IMR-90 (cell line): ENCODE measurements at regions not wholly inside any gene's neighbourhood (a gene's known extent, or its start where the extent isn't known, plus 50 kb on each side); places are given as distances from the start of the nearest gene placed in this dataset.
"Not testable (repeated sequence)": the region's sequence is repeated elsewhere in the genome, so short reads cannot be mapped to it uniquely, and the experiment has no call there.

Experiments
- ATAC-seq: fragments of 200-7000 bp; cut with Tn5 transposase; 2 replicates; pipeline ENCODE4 v1.9.1; 2020; ENCODE audit warnings: low read depth, mild to moderate bottlenecking, moderate library complexity
- BruUV-seq: library from RNA; stranded (reverse); fragments of 400-500 nt; replicated peaks from 2 replicates; lab custom pipeline; 2021; lab: Mats Ljungman, UMichigan
- CTCF ChIA-PET: fragments of 300-600 bp; formaldehyde crosslinking; extraction: SDS; loops from one replicate; lab custom pipeline; 2021; ENCODE audit warnings: antibody characterized with exemption; lab: Yijun Ruan, JAX
- POLR2A ChIA-PET: fragments of 300-600 bp; sonication (Branson Sonifier 250); formaldehyde crosslinking; loops from one replicate; lab custom pipeline; 2022; ENCODE audit warnings: antibody characterized with exemption; ENCODE audit not compliant: unreplicated experiment; lab: Charles Lee
- DNase-seq: peaks from one replicate; pipeline ENCODE4 v3.0.0; 2013
- H2AFZ ChIP-seq: replicated peaks from 2 replicates; pipeline ENCODE3; 2013; ENCODE audit warnings: low read length, mild to moderate bottlenecking; ENCODE audit not compliant: poor library complexity
- H2AK5ac ChIP-seq: 2 replicates; pipeline ENCODE4 v1.6.1; 2013; ENCODE audit warnings: low read depth, low read length, inconsistent platforms
- H2AK9ac ChIP-seq: replicated peaks from 2 replicates; pipeline ENCODE3; 2013; ENCODE audit warnings: mild to moderate bottlenecking, low read depth, low read length, moderate library complexity; ENCODE audit not compliant: poor library complexity
- H2BK120ac ChIP-seq: 2 replicates; pipeline ENCODE4 v1.6.1; 2013; ENCODE audit warnings: low read depth, low read length, inconsistent platforms
- H2BK15ac ChIP-seq: 3 replicates; pipeline ENCODE4 v1.6.1; 2013; ENCODE audit warnings: low read depth, low read length, inconsistent platforms
- H2BK20ac ChIP-seq: 2 replicates; pipeline ENCODE4 v1.6.1; 2013; ENCODE audit warnings: low read depth, mild to moderate bottlenecking, inconsistent platforms, low read length, moderate library complexity
- H2BK5ac ChIP-seq: 2 replicates; pipeline ENCODE4 v1.6.1; 2013; ENCODE audit warnings: mild to moderate bottlenecking, low read depth, low read length, inconsistent platforms; ENCODE audit not compliant: poor library complexity, severe bottlenecking
- H3K14ac ChIP-seq: replicated peaks from 2 replicates; pipeline ENCODE4 v1.6.1; 2013; ENCODE audit warnings: low read depth, low read length, inconsistent platforms
- H3K18ac ChIP-seq: 2 replicates; pipeline ENCODE4 v1.6.1; 2013; ENCODE audit warnings: low read depth, low read length, control low read depth
- H3K23ac ChIP-seq: 2 replicates; pipeline ENCODE4 v1.6.1; 2013; ENCODE audit warnings: low read depth, low read length, inconsistent platforms
- H3K27ac ChIP-seq: 2 replicates; pipeline ENCODE4 v1.5.1; 2013; ENCODE audit warnings: mild to moderate bottlenecking, control low read depth, low read length; ENCODE audit not compliant: insufficient read depth
- H3K27me3 ChIP-seq: 2 replicates; pipeline ENCODE4 v1.6.1; 2013; ENCODE audit warnings: low read length; ENCODE audit not compliant: control insufficient read depth, insufficient read depth
- H3K36me3 ChIP-seq: 2 replicates; pipeline ENCODE4 v1.6.1; 2013; ENCODE audit warnings: low read length, mixed read lengths; ENCODE audit not compliant: control insufficient read depth, insufficient read depth
- H3K4ac ChIP-seq: 2 replicates; pipeline ENCODE4 v1.6.1; 2013; ENCODE audit warnings: low read depth, low read length, inconsistent platforms
- H3K4me1 ChIP-seq: 2 replicates; pipeline ENCODE4 v1.6.1; 2013; ENCODE audit warnings: low read length, mixed read lengths; ENCODE audit not compliant: control insufficient read depth, insufficient read depth
- H3K4me2 ChIP-seq: 2 replicates; pipeline ENCODE4 v1.6.1; 2013; ENCODE audit warnings: low read depth, mild to moderate bottlenecking, control low read depth, low read length, moderate library complexity
- H3K4me3 ChIP-seq: 2 replicates; pipeline ENCODE4 v1.5.1; 2013; ENCODE audit warnings: low read depth, mild to moderate bottlenecking, control low read depth, low read length, moderate library complexity; ENCODE audit not compliant: insufficient read depth
- H3K56ac ChIP-seq: 2 replicates; pipeline ENCODE4 v1.6.1; 2013; ENCODE audit warnings: low read length, inconsistent platforms; ENCODE audit not compliant: insufficient read depth; ENCODE audit errors: extremely low read depth
- H3K79me1 ChIP-seq, 2 experiments: 2 replicates each; pipeline ENCODE4 v1.6.1; 2013; ENCODE audit warnings: low read length in 2 of 2, inconsistent platforms in 1 of 2, low read depth in 1 of 2
- H3K9ac ChIP-seq: 2 replicates; pipeline ENCODE4 v1.6.1; 2013; ENCODE audit warnings: low read depth, low read length, control low read depth
- H3K9me1 ChIP-seq: 2 replicates; pipeline ENCODE4 v1.6.1; 2013; ENCODE audit warnings: low read length, inconsistent platforms; ENCODE audit not compliant: insufficient read depth
- H3K9me3 ChIP-seq: 2 replicates; pipeline ENCODE4 v1.6.1; 2013; ENCODE audit warnings: low read length; ENCODE audit not compliant: control insufficient read depth, insufficient read depth
- H4K20me1 ChIP-seq: 2 replicates; pipeline ENCODE4 v1.6.1; 2013; ENCODE audit warnings: low read length, inconsistent platforms; ENCODE audit not compliant: insufficient read depth
- H4K5ac ChIP-seq: 2 replicates; pipeline ENCODE4 v1.6.1; 2013; ENCODE audit warnings: mild to moderate bottlenecking, low read depth, low read length, control low read depth
- H4K8ac ChIP-seq, 2 experiments: 2 replicates each; pipeline ENCODE4 v1.6.1; 2013; ENCODE audit warnings: low read depth in 2 of 2, low read length in 2 of 2, control low read depth in 1 of 2, inconsistent platforms in 1 of 2
- H4K91ac ChIP-seq: 2 replicates; pipeline ENCODE4 v1.6.1; 2013; ENCODE audit warnings: low read depth, low read length, inconsistent platforms; ENCODE audit not compliant: insufficient read depth
- BHLHE40 ChIP-seq: fragments of 150-350 bp; IDR thresholded peaks from 2 replicates; pipeline ENCODE4 v1.6.1; 2016; ENCODE audit warnings: mild to moderate bottlenecking, low read depth, low read length
- RAD21 ChIP-seq: IDR thresholded peaks from 2 replicates; pipeline ENCODE4 v1.6.1; 2012; ENCODE audit warnings: low read length, improper control_type of control experiment
- WGBS, 2 experiments: methylation state at CpG; one replicate each; pipeline versions ENCODE4 v1.1.5 to v1.1.7; 2013; ENCODE audit warnings: missing lambda C conversion rate in 2 of 2; ENCODE audit not compliant: insufficient read length in 1 of 2; ENCODE audit errors: extremely low coverage in 2 of 2; 5-methylcytosine and 5-hydroxymethylcytosine counted together
- dilution Hi-C: fragments of 300-500 bp; cut with HindIII; formaldehyde crosslinking; loops from one replicate; pipeline ENCODE4 v1.14.3; 2018; ENCODE audit warnings: low sequenced_read_pairs; ENCODE audit not compliant: unreplicated experiment
- in situ Hi-C: fragments of 300-500 bp; cut with MboI; formaldehyde crosslinking; loops from 3 replicates; pipeline ENCODE4 v1.14.3; 2019; ENCODE audit warnings: low sequenced_read_pairs, inconsistent platforms, mixed read lengths
- intact Hi-C: fragments of 100-400 bp; cut with micrococcal nuclease; formaldehyde crosslinking; loops from 2 replicates; pipeline ENCODE4 v1.10.0; 2022
- TF ChIP-seq, protein P1 (sequence below): fragments of 150-350 bp; IDR thresholded peaks from 2 replicates; pipeline ENCODE4 v1.6.1; 2017; ENCODE audit warnings: mild to moderate bottlenecking, antibody characterized with exemption, low read length, low read depth

DNA sequence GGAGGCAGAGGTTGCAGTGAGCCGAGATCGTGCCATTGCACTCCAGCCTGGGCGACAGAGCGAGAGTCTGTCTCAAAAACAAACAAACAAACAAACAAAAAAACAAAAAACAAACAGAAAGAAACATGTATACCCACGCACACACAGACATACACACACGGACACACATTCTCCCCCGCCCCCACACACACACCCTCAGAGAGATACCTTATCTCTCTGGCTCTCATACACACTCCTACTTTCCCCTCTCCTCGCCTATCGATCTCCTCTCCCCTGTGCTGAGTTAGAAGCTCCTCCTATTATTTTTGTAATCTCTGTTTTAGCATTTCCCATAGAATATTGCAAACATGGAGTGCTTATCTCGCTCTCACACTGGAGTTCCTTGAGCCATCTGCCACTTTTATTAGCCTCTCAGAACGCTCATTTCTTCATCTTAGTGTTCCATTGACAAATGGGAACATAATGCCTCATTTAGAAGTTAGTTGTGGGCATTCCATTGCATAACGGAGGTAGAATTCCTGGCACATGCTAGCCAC, 144.2 kb upstream of the CITED2 start:
- in situ Hi-C loops: no loop called here
- no peak for TF ChIP-seq BHLHE40
- no peak for TF ChIP-seq RAD21
- TF ChIP-seq, protein P1, sequence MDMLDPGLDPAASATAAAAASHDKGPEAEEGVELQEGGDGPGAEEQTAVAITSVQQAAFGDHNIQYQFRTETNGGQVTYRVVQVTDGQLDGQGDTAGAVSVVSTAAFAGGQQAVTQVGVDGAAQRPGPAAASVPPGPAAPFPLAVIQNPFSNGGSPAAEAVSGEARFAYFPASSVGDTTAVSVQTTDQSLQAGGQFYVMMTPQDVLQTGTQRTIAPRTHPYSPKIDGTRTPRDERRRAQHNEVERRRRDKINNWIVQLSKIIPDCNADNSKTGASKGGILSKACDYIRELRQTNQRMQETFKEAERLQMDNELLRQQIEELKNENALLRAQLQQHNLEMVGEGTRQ: no peak

DNA sequence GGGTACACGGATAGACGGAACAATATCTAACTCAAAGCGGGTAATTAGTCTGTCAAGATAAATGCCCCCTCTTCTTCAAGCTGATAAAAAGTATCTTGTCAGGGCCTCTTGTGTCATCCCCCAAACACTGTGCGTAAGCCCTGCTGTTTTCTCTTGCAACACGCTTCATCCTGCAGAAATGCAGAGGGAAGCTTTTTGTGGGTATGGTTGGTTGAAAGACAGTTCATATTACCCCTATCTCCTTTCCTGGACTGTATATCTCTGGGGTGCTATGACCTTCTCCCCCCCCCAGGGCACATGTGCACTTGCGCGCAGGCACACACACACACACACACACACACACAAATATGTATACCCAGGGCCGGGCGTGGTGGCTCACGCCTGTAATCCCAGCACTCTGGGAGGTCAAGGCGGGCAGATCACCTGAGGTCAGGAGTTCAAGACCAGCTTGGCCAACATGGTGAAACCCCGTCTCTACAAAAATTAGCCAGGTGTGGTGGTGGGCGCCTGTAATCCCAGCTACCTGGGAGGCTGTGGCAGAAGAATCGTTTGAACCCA, 143.6 kb upstream of the CITED2 start:
- H3K56ac ChIP-seq, H4K8ac ChIP-seq, in situ Hi-C loops, H3K79me1 ChIP-seq, ATAC-seq, H3K4me1 ChIP-seq, H2BK20ac ChIP-seq, H3K9ac ChIP-seq, H3K4me2 ChIP-seq, H3K27me3 ChIP-seq, H3K4ac ChIP-seq, dilution Hi-C loops, H3K14ac ChIP-seq, H3K4me3 ChIP-seq, H2BK15ac ChIP-seq, H3K27ac ChIP-seq, H3K9me1 ChIP-seq, intact Hi-C loops, H3K23ac ChIP-seq, H2BK5ac ChIP-seq, H3K18ac ChIP-seq, H2AK5ac ChIP-seq, H4K5ac ChIP-seq, H4K91ac ChIP-seq, H2AFZ ChIP-seq, BruUV-seq, H2BK120ac ChIP-seq, DNase-seq, H4K20me1 ChIP-seq, H3K36me3 ChIP-seq, H3K9me3 ChIP-seq, H2AK9ac ChIP-seq: not testable (repeated sequence)
- 92% methylated on average over 2 of the region's 14 CpGs; no CpG with 5 or more reads in 1 of the 2 experiments for WGBS, 2 experiments
- ChIA-PET POLR2A (interaction anchor here (0.5 to 0.8 kb wide), 2 partner anchors 144 to 147 kb away, joined by 3 to 8 read pairs; partner anchors contain the start of gene CITED2), CTCF (interaction anchor here (1.7 kb wide), 1 partner anchor 11 kb away, joined by 4 read pairs; no protein-coding TSS in a partner anchor)

More for the DNA sequence above, 144.2 kb upstream of the CITED2 start:
- no peaks in the 10 kb centered on the region for H4K20me1 ChIP-seq
- H3K9me1 ChIP-seq: no peaks in the 10 kb centered on the region
- dilution Hi-C loops: no loop called here
- no peak overlapping the region for H3K14ac ChIP-seq
- H3K18ac ChIP-seq: no peak overlapping the region
- no peak overlapping the region for H2AK5ac ChIP-seq
- intact Hi-C loops: no loop called here
- no peaks in the 10 kb centered on the region for H3K27me3 ChIP-seq
- H2BK15ac ChIP-seq: no peak overlapping the region
- no peak overlapping the region for H4K5ac ChIP-seq
- 93% methylated on average over 6 of the region's 12 CpGs; no CpG with 5 or more reads in 1 of the 2 experiments for WGBS, 2 experiments
- no peak overlapping the region for H3K23ac ChIP-seq
- H3K9ac ChIP-seq: no peak overlapping the region
- H4K91ac ChIP-seq: no peak overlapping the region
- ChIA-PET CTCF (no interaction called here), POLR2A (interaction anchor here (0.8 kb wide), 1 partner anchor 144 kb away, joined by 3 read pairs; the partner anchor contains the start of gene CITED2)
- no peaks in the 10 kb centered on the region for H3K36me3 ChIP-seq
- ATAC-seq (no peak), DNase-seq (no peak)
- no peak overlapping the region for H3K4ac ChIP-seq
- no peak overlapping the region for H2BK20ac ChIP-seq
- no peak overlapping the region for H3K27ac ChIP-seq
- H3K4me2 ChIP-seq: no peak overlapping the region
- no peak overlapping the region for H3K56ac ChIP-seq
- no TSS peak for BruUV-seq
- H3K9me3 ChIP-seq: no peaks in the 10 kb centered on the region
- H2AK9ac ChIP-seq: no peak overlapping the region
- no peak overlapping the region for H3K4me3 ChIP-seq
- H3K4me1 ChIP-seq: peaks cover 8% of the 10 kb centered on the region
- H3K79me1 ChIP-seq: no peaks in the 10 kb centered on the region
- H2AFZ ChIP-seq: no peak overlapping the region
- no peak overlapping the region for H2BK5ac ChIP-seq
- no peak overlapping the region for H4K8ac ChIP-seq
- H2BK120ac ChIP-seq: no peak overlapping the region
